Neuronal stem cell (in vitro differentiated cells): ENCODE measurements at regions not wholly inside any gene's neighbourhood (a gene's known extent, or its start where the extent isn't known, plus 50 kb on each side); places are given as distances from the start of the nearest gene placed in this dataset.

Experiments used
- DNase-seq: peaks from one replicate; pipeline ENCODE4 v3.0.0-alpha.2; 2013; ENCODE audit warnings: low spot score
- H2AFZ ChIP-seq: one replicate; pipeline ENCODE4 v1.6.1; 2013; ENCODE audit warnings: mild to moderate bottlenecking, low read length, inconsistent platforms
- H2AK5ac ChIP-seq: 2 replicates; pipeline ENCODE4 v1.6.1; 2013; ENCODE audit warnings: low read depth, mild to moderate bottlenecking, inconsistent platforms, low read length, moderate library complexity, mixed read lengths
- H2BK120ac ChIP-seq: 2 replicates; pipeline ENCODE4 v1.6.1; 2013; ENCODE audit warnings: low read depth, mild to moderate bottlenecking, inconsistent platforms, low read length, moderate library complexity, mixed read lengths
- H2BK12ac ChIP-seq: one replicate; pipeline ENCODE4 v1.6.1; 2013; ENCODE audit warnings: low read length, inconsistent platforms
- H2BK15ac ChIP-seq: 2 replicates; pipeline ENCODE4 v1.6.1; 2013; ENCODE audit warnings: mild to moderate bottlenecking, low read length, inconsistent platforms, mixed read lengths
- H2BK5ac ChIP-seq: one replicate; pipeline ENCODE4 v1.6.1; 2013; ENCODE audit warnings: inconsistent platforms, mild to moderate bottlenecking, low read length, moderate library complexity
- H3K14ac ChIP-seq: one replicate; pipeline ENCODE4 v1.6.1; 2013; ENCODE audit warnings: low read length, inconsistent platforms
- H3K18ac ChIP-seq: 2 replicates; pipeline ENCODE4 v1.6.1; 2013; ENCODE audit warnings: low read length, inconsistent platforms
- H3K23ac ChIP-seq: 2 replicates; pipeline ENCODE4 v1.6.1; 2013; ENCODE audit warnings: low read depth, mild to moderate bottlenecking, mixed read lengths, low read length, inconsistent platforms; ENCODE audit not compliant: poor library complexity
- H3K27ac ChIP-seq: replicated peaks from 3 replicates; pipeline ENCODE4 v1.5.1; 2013; ENCODE audit warnings: low read length, inconsistent platforms
- H3K27me3 ChIP-seq, 3 experiments: 2 replicates each; pipeline ENCODE4 v1.6.1; 2013; ENCODE audit warnings: low read length in 3 of 3, mild to moderate bottlenecking in 2 of 3, inconsistent platforms in 1 of 3, low read depth in 1 of 3, mixed read lengths in 1 of 3, moderate library complexity in 1 of 3; ENCODE audit not compliant: control insufficient read depth in 3 of 3, insufficient read depth in 3 of 3
- H3K36me3 ChIP-seq, 2 donors: replicated peaks in 1 of 2; 2 replicates each; pipeline ENCODE4 v1.6.1; 2013; ENCODE audit warnings: low read length in 2 of 2; ENCODE audit not compliant: control insufficient read depth in 2 of 2, insufficient read depth in 2 of 2
- H3K4ac ChIP-seq: 2 replicates; pipeline ENCODE4 v1.6.1; 2013; ENCODE audit warnings: inconsistent platforms, mild to moderate bottlenecking, low read length, moderate library complexity
- H3K4me1 ChIP-seq, 2 donors: 1 replicate in 1 of 2; 2 replicates in 1 of 2; pipeline ENCODE4 v1.6.1; 2013; ENCODE audit warnings: low read length in 2 of 2, low read depth in 1 of 2; ENCODE audit not compliant: control insufficient read depth in 2 of 2, insufficient read depth in 1 of 2
- H3K4me2 ChIP-seq: one replicate; pipeline ENCODE4 v1.6.1; 2013; ENCODE audit warnings: mild to moderate bottlenecking, low read length, inconsistent platforms; ENCODE audit not compliant: insufficient read depth, poor library complexity, severe bottlenecking
- H3K4me3 ChIP-seq, 2 donors: 2 replicates each; pipeline ENCODE4 v1.5.1; 2013; ENCODE audit warnings: low read length in 2 of 2, mild to moderate bottlenecking in 2 of 2, inconsistent platforms in 1 of 2, moderate library complexity in 1 of 2
- H3K79me1 ChIP-seq: one replicate; pipeline ENCODE4 v1.6.1; 2013; ENCODE audit warnings: low read depth, mild to moderate bottlenecking, inconsistent platforms, low read length, moderate library complexity
- H3K9ac ChIP-seq: one replicate; pipeline ENCODE4 v1.6.1; 2013; ENCODE audit warnings: mild to moderate bottlenecking, low read depth, low read length, inconsistent platforms; ENCODE audit not compliant: poor library complexity
- H3K9me3 ChIP-seq, 2 donors: replicated peaks in 1 of 2; 2 replicates each; pipeline versions ENCODE3 to v1.6.1; 2013; ENCODE audit warnings: low read length in 2 of 2, mild to moderate bottlenecking in 2 of 2, inconsistent platforms in 1 of 2, low read depth in 1 of 2, mixed read lengths in 1 of 2, moderate library complexity in 1 of 2; ENCODE audit not compliant: control insufficient read depth in 2 of 2, insufficient read depth in 1 of 2
- H4K8ac ChIP-seq: one replicate; pipeline ENCODE4 v1.6.1; 2013; ENCODE audit warnings: low read depth, mild to moderate bottlenecking, inconsistent platforms, low read length, moderate library complexity
- H4K91ac ChIP-seq: one replicate; pipeline ENCODE4 v1.6.1; 2013; ENCODE audit warnings: low read length, low read depth, mild to moderate bottlenecking, inconsistent platforms; ENCODE audit not compliant: poor library complexity
- WGBS, 2 donors: extraction: QIAGEN DNeasy Blood & Tissue Kit; methylation state at CpG; one replicate each; pipeline ENCODE4 v1.1.7; 2013; ENCODE audit warnings: missing lambda C conversion rate in 2 of 2, mixed read lengths in 1 of 2; ENCODE audit not compliant: insufficient read length in 2 of 2, insufficient replicate concordance in 1 of 2; ENCODE audit errors: extremely low coverage in 2 of 2; 5-methylcytosine and 5-hydroxymethylcytosine counted together

GRCh38 chr1:38440402-38440801, 393.8 kb upstream of the POU3F1 start:
- Histone ChIP-seq H3K14ac (no peak overlapping the region), H2BK120ac (no peak overlapping the region), H4K8ac (no peak overlapping the region), H2BK5ac (no peak overlapping the region), H3K4me1 (peaks cover 0 to 15% of the 10 kb centered on the region in 2 donors), H2BK12ac (no peak overlapping the region), H3K27me3 (no peaks in the 10 kb centered on the region), H3K79me1 (no peaks in the 10 kb centered on the region), H3K4ac (no peak overlapping the region), H3K18ac (no peak overlapping the region), H3K9ac (no peak overlapping the region), H3K9me3 (peaks cover 0 to 16% of the 10 kb centered on the region in 2 donors), H4K91ac (no peak overlapping the region), H2AFZ (no peak overlapping the region), H2BK15ac (no peak overlapping the region), H3K23ac (no peak overlapping the region), H3K27ac (no peak overlapping the region), H3K36me3 (no peaks in the 10 kb centered on the region), H2AK5ac (no peak overlapping the region), H3K4me3 (no peak overlapping the region), H3K4me2 (no peak overlapping the region)
- no peak for DNase-seq

DNA sequence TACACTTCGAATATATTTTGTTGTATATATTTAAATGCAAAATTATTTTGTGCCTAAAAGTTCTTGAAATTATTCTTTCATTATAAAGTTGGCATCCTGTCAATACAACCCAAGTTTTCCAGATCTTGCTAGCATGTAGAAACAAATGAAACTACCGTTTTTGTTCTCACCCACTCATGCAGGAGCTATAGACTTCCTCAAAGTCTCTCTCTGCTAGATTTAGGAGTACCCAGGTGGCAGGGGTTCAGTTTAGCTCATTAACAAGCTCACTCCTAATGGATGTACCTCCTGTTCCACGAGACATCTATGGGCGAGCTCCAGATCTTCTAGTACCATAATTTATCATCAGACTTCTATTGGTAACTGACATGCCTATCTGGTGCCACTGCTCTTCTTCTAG, 390.2 kb upstream of the POU3F1 start:
- peaks cover 4 to 7% of the 10 kb centered on the region in 2 donors for H3K4me1 ChIP-seq

DNA sequence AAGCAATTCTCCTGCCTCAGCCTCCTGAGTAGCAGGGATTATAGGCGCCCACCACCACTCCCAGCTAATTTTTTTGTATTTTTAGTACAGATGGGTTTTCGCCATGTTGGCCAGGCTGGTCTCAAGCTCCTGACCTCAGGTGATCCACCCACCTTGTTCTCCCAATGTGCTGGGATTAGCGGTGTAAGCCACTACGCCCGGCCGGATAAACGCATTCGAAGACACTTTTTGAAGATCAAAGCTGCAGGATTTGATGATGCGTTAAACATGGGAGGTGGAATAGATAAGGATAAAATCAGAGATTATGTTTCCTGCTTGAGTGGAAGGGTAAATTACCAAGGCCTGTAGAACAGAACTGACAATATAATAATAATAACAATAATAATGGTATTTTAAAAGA, 389.4 kb upstream of the POU3F1 start:
- Histone ChIP-seq H2BK15ac (no peak overlapping the region), H4K8ac (no peak overlapping the region), H3K4me1 (peaks cover 4 to 7% of the 10 kb centered on the region in 2 donors), H3K27me3 (no peaks in the 10 kb centered on the region), H3K23ac (no peak overlapping the region), H3K4me2 (no peak overlapping the region), H2BK120ac (no peak overlapping the region), H3K9ac (no peak overlapping the region), H3K14ac (no peak overlapping the region), H2AFZ (no peak overlapping the region), H2AK5ac (no peak overlapping the region), H2BK5ac (no peak overlapping the region), H3K79me1 (no peaks in the 10 kb centered on the region), H3K4me3 (no peak overlapping the region), H3K4ac (no peak overlapping the region), H4K91ac (no peak overlapping the region), H3K18ac (no peak overlapping the region), H3K27ac (no peak overlapping the region), H3K9me3 (peaks cover 0 to 11% of the 10 kb centered on the region in 2 donors), H3K36me3 (no peaks in the 10 kb centered on the region), H2BK12ac (no peak overlapping the region)
- WGBS, 2 donors, result no CpG with 5 or more reads among the region's 9 CpGs
- no peak for DNase-seq

More for the DNA sequence above, 390.2 kb upstream of the POU3F1 start:
- no peak overlapping the region for H2AFZ ChIP-seq
- H3K18ac ChIP-seq, result no peak overlapping the region
- no peak overlapping the region for H2BK15ac ChIP-seq
- no peak overlapping the region for H3K27ac ChIP-seq
- H2BK12ac ChIP-seq, result no peak overlapping the region
- no peaks in the 10 kb centered on the region for H3K79me1 ChIP-seq
- H3K14ac ChIP-seq, result no peak overlapping the region
- no peak overlapping the region for H2BK5ac ChIP-seq
- H2BK120ac ChIP-seq, result no peak overlapping the region
- WGBS, 2 donors, result no CpG with 5 or more reads among the region's 4 CpGs
- H3K36me3 ChIP-seq, result no peaks in the 10 kb centered on the region
- no peak overlapping the region for H3K4me2 ChIP-seq
- H3K9ac ChIP-seq, result no peak overlapping the region
- no peak overlapping the region for H4K91ac ChIP-seq
- no peak overlapping the region for H3K4me3 ChIP-seq
- no peak overlapping the region for H3K23ac ChIP-seq
- no peak overlapping the region for H4K8ac ChIP-seq
- DNase-seq, result no peak
- no peaks in the 10 kb centered on the region for H3K27me3 ChIP-seq
- no peak overlapping the region for H2AK5ac ChIP-seq
- H3K4ac ChIP-seq, result no peak overlapping the region
- H3K9me3 ChIP-seq, result peaks cover 0 to 16% of the 10 kb centered on the region in 2 donors

- Histone ChIP-seq H4K91ac (no peak overlapping the region), H3K4ac (no peak overlapping the region), H3K14ac (no peak overlapping the region), H2BK5ac (no peak overlapping the region), H2AK5ac (no peak overlapping the region), H3K9ac (no peak overlapping the region), H3K9me3 (no peaks in the 10 kb centered on the region), H3K36me3 (no peaks in the 10 kb centered on the region), H3K18ac (no peak overlapping the region), H3K4me2 (no peak overlapping the region), H2BK12ac (no peak overlapping the region), H3K79me1 (no peaks in the 10 kb centered on the region), H2AFZ (no peak overlapping the region), H3K27ac (no peak overlapping the region), H3K4me1 (peaks cover 4 to 7% of the 10 kb centered on the region in 2 donors), H4K8ac (no peak overlapping the region), H2BK15ac (no peak overlapping the region), H3K4me3 (no peak overlapping the region), H3K27me3 (no peaks in the 10 kb centered on the region), H2BK120ac (no peak overlapping the region), H3K23ac (peak overlapping the region; percentile 88)
- no CpG with 5 or more reads among the region's 10 CpGs for WGBS, 2 donors
- no peak for DNase-seq
These were observed 386.6 kb upstream of the POU3F1 start for GRCh38 chr1:38433084-38433722.
